ENCODE measurements at regions not wholly inside any gene's neighbourhood (a gene's known extent, or its start where the extent isn't known, plus 50 kb on each side); places are given as distances from the start of the nearest gene placed in this dataset.
A peak's percentile ranks its signal among the peaks of the same experiment; 100 is the strongest.

DNA sequence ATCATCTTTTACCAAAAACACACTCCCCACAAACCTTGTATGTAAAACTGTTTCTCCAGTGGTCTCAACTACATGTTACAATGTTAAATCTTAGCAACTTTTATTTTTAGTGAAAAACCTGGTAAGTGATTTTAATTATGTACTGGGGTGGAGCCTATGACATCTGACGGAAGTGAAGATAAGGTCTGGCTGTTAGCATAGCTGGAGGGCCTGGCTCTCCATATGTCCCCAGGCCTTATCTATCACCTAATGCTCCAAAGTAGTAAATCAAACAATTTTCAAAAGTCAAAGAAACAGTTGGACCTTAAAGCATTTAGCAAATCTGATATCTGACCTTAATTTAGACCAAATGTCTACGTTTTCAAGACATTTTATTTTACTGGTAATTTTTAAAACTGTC lies 173.6 kb upstream of the SMAD3 start (continued):
- TF ChIP-seq, protein P1, sequence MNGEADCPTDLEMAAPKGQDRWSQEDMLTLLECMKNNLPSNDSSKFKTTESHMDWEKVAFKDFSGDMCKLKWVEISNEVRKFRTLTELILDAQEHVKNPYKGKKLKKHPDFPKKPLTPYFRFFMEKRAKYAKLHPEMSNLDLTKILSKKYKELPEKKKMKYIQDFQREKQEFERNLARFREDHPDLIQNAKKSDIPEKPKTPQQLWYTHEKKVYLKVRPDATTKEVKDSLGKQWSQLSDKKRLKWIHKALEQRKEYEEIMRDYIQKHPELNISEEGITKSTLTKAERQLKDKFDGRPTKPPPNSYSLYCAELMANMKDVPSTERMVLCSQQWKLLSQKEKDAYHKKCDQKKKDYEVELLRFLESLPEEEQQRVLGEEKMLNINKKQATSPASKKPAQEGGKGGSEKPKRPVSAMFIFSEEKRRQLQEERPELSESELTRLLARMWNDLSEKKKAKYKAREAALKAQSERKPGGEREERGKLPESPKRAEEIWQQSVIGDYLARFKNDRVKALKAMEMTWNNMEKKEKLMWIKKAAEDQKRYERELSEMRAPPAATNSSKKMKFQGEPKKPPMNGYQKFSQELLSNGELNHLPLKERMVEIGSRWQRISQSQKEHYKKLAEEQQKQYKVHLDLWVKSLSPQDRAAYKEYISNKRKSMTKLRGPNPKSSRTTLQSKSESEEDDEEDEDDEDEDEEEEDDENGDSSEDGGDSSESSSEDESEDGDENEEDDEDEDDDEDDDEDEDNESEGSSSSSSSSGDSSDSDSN (IDR thresholded peaks at IDR 0.05; ENCODE audit: borderline replicate concordance in 1 of 2, low read depth in 2 of 2, low read length in 2 of 2), result no peak
- TF ChIP-seq SMAD3 (CRISPR knock-in tag; conservative IDR thresholded peaks at IDR 0.05), result no peak
- TF ChIP-seq, protein P2, sequence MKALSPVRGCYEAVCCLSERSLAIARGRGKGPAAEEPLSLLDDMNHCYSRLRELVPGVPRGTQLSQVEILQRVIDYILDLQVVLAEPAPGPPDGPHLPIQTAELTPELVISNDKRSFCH (CRISPR knock-in tag; IDR thresholded peaks at IDR 0.05), result no peak
- TF ChIP-seq, protein P2 (tag; IDR thresholded peaks at IDR 0.05), result no peak
- no peak for TF ChIP-seq ZNF586 (CRISPR knock-in tag; conservative IDR thresholded peaks at IDR 0.05)
- TF ChIP-seq, protein P3, sequence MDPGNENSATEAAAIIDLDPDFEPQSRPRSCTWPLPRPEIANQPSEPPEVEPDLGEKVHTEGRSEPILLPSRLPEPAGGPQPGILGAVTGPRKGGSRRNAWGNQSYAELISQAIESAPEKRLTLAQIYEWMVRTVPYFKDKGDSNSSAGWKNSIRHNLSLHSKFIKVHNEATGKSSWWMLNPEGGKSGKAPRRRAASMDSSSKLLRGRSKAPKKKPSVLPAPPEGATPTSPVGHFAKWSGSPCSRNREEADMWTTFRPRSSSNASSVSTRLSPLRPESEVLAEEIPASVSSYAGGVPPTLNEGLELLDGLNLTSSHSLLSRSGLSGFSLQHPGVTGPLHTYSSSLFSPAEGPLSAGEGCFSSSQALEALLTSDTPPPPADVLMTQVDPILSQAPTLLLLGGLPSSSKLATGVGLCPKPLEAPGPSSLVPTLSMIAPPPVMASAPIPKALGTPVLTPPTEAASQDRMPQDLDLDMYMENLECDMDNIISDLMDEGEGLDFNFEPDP (CRISPR knock-in tag; IDR thresholded peaks at IDR 0.05), result no peak
- TF ChIP-seq PRPF4 (IDR thresholded peaks at IDR 0.05; ENCODE audit: insufficient read depth, low read depth, low read length, poor library complexity, severe bottlenecking), result no peak
- TF ChIP-seq, protein P4, sequence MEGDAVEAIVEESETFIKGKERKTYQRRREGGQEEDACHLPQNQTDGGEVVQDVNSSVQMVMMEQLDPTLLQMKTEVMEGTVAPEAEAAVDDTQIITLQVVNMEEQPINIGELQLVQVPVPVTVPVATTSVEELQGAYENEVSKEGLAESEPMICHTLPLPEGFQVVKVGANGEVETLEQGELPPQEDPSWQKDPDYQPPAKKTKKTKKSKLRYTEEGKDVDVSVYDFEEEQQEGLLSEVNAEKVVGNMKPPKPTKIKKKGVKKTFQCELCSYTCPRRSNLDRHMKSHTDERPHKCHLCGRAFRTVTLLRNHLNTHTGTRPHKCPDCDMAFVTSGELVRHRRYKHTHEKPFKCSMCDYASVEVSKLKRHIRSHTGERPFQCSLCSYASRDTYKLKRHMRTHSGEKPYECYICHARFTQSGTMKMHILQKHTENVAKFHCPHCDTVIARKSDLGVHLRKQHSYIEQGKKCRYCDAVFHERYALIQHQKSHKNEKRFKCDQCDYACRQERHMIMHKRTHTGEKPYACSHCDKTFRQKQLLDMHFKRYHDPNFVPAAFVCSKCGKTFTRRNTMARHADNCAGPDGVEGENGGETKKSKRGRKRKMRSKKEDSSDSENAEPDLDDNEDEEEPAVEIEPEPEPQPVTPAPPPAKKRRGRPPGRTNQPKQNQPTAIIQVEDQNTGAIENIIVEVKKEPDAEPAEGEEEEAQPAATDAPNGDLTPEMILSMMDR (IDR thresholded peaks at IDR 0.05 in 2 of 3, conservative IDR thresholded peaks at IDR 0.05 in 1 of 3; ENCODE audit: insufficient read depth in 2 of 3, low read depth in 1 of 3, low read length in 3 of 3), result no peak
- no peak for TF ChIP-seq SP2 (IDR thresholded peaks at IDR 0.05; ENCODE audit: extremely low read depth, low read depth, low read length, poor library complexity, severe bottlenecking)
- TF ChIP-seq, protein P5, sequence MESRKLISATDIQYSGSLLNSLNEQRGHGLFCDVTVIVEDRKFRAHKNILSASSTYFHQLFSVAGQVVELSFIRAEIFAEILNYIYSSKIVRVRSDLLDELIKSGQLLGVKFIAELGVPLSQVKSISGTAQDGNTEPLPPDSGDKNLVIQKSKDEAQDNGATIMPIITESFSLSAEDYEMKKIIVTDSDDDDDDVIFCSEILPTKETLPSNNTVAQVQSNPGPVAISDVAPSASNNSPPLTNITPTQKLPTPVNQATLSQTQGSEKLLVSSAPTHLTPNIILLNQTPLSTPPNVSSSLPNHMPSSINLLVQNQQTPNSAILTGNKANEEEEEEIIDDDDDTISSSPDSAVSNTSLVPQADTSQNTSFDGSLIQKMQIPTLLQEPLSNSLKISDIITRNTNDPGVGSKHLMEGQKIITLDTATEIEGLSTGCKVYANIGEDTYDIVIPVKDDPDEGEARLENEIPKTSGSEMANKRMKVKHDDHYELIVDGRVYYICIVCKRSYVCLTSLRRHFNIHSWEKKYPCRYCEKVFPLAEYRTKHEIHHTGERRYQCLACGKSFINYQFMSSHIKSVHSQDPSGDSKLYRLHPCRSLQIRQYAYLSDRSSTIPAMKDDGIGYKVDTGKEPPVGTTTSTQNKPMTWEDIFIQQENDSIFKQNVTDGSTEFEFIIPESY (CRISPR knock-in tag; IDR thresholded peaks at IDR 0.05), result no peak
- no peak for TF ChIP-seq ZNF146 (CRISPR knock-in tag; IDR thresholded peaks at IDR 0.05; ENCODE audit: unreplicated experiment)
- TF ChIP-seq, protein P6, sequence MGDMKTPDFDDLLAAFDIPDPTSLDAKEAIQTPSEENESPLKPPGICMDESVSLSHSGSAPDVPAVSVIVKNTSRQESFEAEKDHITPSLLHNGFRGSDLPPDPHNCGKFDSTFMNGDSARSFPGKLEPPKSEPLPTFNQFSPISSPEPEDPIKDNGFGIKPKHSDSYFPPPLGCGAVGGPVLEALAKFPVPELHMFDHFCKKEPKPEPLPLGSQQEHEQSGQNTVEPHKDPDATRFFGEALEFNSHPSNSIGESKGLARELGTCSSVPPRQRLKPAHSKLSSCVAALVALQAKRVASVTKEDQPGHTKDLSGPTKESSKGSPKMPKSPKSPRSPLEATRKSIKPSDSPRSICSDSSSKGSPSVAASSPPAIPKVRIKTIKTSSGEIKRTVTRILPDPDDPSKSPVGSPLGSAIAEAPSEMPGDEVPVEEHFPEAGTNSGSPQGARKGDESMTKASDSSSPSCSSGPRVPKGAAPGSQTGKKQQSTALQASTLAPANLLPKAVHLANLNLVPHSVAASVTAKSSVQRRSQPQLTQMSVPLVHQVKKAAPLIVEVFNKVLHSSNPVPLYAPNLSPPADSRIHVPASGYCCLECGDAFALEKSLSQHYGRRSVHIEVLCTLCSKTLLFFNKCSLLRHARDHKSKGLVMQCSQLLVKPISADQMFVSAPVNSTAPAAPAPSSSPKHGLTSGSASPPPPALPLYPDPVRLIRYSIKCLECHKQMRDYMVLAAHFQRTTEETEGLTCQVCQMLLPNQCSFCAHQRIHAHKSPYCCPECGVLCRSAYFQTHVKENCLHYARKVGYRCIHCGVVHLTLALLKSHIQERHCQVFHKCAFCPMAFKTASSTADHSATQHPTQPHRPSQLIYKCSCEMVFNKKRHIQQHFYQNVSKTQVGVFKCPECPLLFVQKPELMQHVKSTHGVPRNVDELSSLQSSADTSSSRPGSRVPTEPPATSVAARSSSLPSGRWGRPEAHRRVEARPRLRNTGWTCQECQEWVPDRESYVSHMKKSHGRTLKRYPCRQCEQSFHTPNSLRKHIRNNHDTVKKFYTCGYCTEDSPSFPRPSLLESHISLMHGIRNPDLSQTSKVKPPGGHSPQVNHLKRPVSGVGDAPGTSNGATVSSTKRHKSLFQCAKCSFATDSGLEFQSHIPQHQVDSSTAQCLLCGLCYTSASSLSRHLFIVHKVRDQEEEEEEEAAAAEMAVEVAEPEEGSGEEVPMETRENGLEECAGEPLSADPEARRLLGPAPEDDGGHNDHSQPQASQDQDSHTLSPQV (IDR thresholded peaks at IDR 0.05), result peak; percentile 50; the same call in 1 of the 2 replicates
- no peak for TF ChIP-seq MEF2A (IDR thresholded peaks at IDR 0.05; ENCODE audit: control insufficient read depth, low read depth, low read length)
